COLO668 (cell line): ENCODE measurements at regions not wholly inside any gene's neighbourhood (a gene's known extent, or its start where the extent isn't known, plus 50 kb on each side); places are given as distances from the start of the nearest gene placed in this dataset.

ENCODE experiments used
- DNase-seq: peaks from one replicate; lab custom pipeline; 2025; ENCODE audit not compliant: unreplicated experiment; lab: John Stamatoyannopoulos, UW

GRCh38 chr4:81828991-81829390 is 357.3 kb upstream of the RASGEF1B start:
- no peak for DNase-seq

GRCh38 chr4:81827577-81828202 is 356.0 kb upstream of the RASGEF1B start:
- DNase-seq = no peak

DNA sequence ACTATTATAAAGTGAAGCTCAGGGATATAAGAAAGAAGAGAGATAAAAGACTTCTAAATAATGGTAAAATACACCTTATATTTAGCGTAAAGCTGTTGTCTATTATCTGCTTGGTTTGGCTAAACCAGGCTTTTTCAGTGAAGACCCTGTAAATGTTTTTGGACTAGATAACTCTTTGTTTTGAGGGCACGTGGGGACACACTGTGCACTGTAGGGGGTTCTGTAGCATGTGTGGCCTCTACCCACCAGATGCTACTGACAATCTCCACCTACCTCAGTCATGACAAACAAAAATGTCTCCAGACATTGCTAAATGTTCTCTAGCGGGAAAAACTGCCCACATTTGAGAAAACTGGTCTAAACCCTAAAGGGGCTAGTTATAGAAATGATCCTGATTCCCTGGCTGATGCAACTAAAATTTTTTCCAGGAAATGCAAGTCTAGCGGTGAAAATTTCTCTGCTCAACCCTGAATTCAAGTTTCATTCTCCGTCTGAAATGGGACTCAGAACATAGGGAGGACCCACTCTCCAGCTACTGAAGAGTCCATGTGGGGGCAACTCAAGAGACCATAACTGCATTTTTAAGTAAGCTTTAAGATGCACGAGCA is 355.2 kb upstream of the RASGEF1B start:
- DNase-seq = no peak

GRCh38 chr4:81826335-81826734 is 354.6 kb upstream of the RASGEF1B start:
- DNase-seq = no peak

DNA sequence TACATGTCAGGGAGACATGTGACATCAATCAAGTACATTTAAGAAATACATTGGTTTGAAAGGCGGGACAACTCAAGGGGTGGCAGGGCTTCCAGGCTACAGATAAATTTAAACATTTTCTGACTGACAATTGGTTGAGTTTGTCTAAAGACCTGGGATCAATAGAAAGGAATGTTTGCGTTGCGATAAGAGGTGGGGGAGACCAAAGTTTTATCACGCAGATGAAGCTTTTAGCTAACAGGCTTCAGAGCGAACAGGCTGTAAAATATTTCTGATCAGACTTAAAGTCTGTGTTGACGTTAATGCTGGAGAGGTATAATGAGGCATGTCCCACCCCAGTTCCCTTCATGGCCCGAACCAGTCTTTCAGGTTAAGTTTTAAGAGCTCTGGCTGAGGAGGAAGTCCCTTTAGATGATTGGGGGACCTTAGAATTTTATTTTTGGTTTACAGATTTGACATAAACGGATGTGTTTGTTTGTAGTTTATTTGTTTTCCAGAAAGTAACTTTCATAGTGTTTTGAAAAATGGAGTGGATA is 346.7 kb upstream of the RASGEF1B start:
- DNase-seq = no peak

DNA sequence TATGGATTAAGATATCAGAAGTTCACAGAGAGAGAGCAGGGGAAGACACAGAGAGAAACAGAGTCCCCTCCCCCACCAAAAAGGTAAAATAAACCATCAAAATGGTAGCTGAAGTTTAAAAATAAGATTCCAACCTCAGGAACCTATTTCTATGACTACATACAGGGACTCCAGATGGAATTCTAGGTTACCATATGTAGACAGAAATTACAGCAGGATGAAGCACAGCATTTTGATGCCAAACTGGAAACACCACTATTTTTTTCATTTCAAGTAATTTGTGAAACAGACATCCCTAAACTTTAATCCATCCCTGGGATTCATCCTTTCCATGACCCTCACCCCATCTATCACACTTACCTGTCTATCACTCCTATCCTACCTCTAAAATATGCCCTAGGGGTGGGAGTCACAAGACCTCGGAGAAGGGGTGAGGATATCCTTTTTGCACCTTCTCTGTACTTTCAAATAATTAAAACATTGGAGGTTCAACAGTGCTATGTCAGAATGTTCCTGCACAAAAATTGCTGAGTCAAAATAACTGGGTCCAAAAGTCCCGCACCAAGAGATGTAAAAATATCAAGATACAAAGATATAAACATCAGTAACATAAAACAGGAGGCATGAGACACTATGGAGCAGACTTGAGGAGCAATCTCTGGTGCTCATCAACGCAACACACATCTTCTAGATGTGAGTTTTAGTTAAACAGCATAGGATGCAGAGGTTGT is 344.5 kb upstream of the RASGEF1B start:
- no peak for DNase-seq

- DNase-seq = no peak
Observed at GRCh38 chr4:81814987-81815541, 343.4 kb upstream of the RASGEF1B start.

DNA sequence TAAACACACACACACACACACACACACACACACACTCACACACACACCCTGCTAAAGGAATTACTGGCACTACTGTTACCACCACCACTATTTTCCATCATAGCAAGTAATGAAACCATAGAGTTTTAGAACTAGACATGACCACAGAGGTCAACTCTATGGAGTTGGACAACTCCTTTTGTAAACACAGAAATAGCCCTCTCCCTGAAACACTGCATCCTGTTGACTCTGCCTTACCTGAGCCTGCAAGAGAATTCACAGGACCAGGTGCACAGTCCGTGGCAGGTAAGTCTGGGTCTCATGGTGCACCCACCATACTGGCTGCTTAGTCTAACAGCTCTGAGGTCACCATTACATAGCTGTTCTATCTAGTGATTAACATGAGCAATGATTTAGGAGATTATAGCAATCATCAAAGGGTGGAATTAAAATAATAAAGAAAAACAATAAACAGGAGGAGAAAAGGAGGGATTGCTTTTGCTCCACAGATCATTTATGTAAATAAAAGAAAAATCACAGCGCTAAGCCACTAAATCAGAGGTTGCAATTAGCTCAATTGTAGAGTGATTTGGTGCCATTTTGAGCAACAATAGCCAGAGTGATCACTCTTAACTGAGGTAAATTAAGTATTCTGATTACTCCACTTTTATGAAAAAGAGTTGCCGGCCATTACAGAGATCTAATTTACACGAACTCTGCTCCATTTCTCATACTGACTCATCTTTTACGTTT is 340.0 kb upstream of the RASGEF1B start:
- peak; percentile 34 for DNase-seq

DNA sequence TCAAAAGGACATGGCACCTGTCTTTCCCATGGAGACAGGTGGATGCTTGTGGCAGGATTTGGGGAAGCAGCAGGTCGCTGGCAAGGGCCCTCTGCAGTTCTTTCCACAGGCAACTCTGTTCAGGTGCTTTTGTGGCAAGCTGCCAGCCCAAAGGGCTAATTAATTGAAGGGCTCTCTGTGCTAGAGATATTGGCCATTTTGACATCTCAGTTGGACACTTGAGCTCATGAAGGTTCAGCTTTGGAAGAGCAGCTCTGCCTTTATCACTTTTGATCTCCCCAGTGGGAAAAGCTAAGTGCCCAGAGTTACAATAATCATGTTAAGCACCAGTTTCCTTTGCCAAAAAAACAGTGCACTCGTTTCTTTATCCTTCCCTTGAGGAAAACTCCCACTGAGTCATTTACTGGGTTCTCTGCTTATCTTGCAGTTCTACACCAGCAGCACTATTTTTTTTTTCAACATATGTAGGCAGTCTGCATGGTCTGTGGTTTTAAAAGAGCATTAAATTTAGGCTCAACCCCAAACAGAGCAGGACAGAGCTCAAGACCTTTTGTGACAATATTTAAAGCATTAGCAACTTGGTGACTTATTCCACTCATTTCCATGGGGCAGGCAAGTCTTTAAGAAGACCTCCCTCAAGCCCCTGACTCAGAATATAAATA is 336.4 kb upstream of the RASGEF1B start:
- DNase-seq = peak; percentile 85

GRCh38 chr4:81807386-81807785 is 335.7 kb upstream of the RASGEF1B start:
- no peak for DNase-seq

DNA sequence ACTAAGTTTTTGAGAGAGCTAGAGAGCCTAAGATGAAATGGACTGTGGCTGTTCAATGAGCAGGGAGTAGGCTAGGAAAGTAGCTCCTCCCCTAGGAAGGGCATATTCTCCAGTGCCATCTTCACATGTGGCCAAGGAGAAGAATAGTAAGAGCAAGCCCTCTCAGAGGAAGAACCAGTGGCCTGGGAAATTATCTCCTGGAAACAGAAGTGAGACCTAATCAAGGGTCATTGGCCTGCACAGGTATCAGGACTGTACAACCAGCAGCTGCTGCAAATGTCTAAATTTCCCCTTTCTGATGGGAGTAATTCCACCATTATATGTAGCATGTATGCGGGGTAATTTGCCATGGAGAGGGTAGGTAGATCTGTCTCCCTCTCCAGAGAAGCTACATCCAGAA is 334.8 kb upstream of the RASGEF1B start:
- no peak for DNase-seq

GRCh38 chr4:81804849-81805248 is 333.1 kb upstream of the RASGEF1B start:
- DNase-seq = no peak

DNA sequence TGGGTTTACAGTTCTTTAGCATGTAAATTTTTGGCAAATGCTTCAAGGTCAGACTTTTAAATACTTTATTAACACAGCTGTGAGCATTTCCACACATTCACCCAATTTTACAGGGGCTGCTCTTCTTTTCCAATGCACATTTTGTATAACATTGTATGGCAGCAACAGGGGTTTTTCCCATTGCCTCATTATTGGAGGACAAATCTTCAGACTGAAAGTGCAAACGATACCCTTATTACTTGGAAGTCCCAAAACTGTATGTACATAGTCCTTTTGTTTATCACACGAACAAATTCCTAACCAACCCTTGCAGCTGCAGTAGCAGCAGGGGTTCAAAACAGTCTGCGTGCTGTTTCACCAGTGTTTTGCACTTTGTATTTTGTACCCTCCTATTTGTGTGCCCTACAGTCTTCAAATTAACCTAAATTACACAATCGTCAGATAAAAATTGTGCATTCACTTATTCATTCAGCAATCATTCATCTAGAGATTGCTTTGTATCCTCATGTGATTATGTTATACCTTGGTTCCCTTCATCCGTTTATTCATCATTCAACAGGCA is 330.7 kb upstream of the RASGEF1B start:
- no peak for DNase-seq

GRCh38 chr4:81799371-81799770 is 327.7 kb upstream of the RASGEF1B start:
- DNase-seq = no peak

- no peak for DNase-seq
Observed at GRCh38 chr4:81796790-81797528, 325.3 kb upstream of the RASGEF1B start.

- DNase-seq = no peak
Observed at GRCh38 chr4:81792521-81792920, 320.8 kb upstream of the RASGEF1B start.

GRCh38 chr4:81790477-81790876 is 318.8 kb upstream of the RASGEF1B start:
- no peak for DNase-seq

- no peak for DNase-seq
Observed at GRCh38 chr4:81789741-81790399, 318.2 kb upstream of the RASGEF1B start.

DNA sequence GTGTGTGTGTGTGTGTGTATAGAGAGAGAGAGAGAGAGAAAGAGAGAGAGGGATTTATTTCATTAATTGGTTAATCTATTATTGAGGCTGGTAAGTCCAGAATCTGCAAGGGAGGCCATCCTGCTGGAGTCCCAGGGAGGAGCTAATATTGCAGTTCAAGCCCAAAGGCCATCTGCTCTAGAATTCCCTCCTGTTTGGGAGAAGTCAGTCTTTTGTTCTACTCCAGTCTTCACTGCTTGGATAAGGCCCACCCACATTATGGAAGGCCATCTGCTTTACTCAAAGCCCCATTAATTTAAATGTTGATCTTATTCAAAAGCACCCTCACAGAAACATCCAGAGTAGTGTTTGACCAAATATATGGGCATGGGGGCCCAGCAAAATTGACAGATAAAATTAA is 317.5 kb upstream of the RASGEF1B start:
- no peak for DNase-seq
